Parathyroid adenoma (tissue), 2 donors: ENCODE measurements at regions not wholly inside any gene's neighbourhood (a gene's known extent, or its start where the extent isn't known, plus 50 kb on each side); places are given as distances from the start of the nearest gene placed in this dataset.

ENCODE experiments used
- H2AFZ ChIP-seq: fragments of 300-600 bp; sonication (generic); one replicate; pipeline ENCODE4 v1.7.0; 2017; ENCODE audit warnings: antibody characterized with exemption, mild to moderate bottlenecking
- H3K27ac ChIP-seq: fragments of 300-600 bp; sonication (generic); one replicate; pipeline ENCODE4 v1.7.0; 2017
- H3K27me3 ChIP-seq: fragments of 300-600 bp; sonication (generic); one replicate; pipeline ENCODE4 v1.7.0; 2017; ENCODE audit warnings: low read length; ENCODE audit not compliant: control insufficient read depth, insufficient read depth
- H3K36me3 ChIP-seq: fragments of 300-600 bp; sonication (generic); one replicate; pipeline ENCODE4 v1.7.0; 2017; ENCODE audit warnings: low read length; ENCODE audit not compliant: control insufficient read depth, insufficient read depth
- H3K4me1 ChIP-seq: fragments of 300-600 bp; sonication (generic); one replicate; pipeline ENCODE4 v1.7.0; 2017; ENCODE audit warnings: control low read depth
- H3K4me2 ChIP-seq: fragments of 300-600 bp; sonication (generic); one replicate; pipeline ENCODE4 v1.7.0; 2017; ENCODE audit warnings: low read length
- H3K4me3 ChIP-seq: fragments of 300-600 bp; sonication (generic); one replicate; pipeline ENCODE4 v1.7.0; 2017; ENCODE audit warnings: low read depth, low read length
- H3K79me2 ChIP-seq: fragments of 300-600 bp; sonication (generic); one replicate; pipeline ENCODE4 v1.7.0; 2017; ENCODE audit warnings: control low read depth
- H3K9ac ChIP-seq: fragments of 300-600 bp; sonication (generic); one replicate; pipeline ENCODE4 v1.7.0; 2017; ENCODE audit warnings: mild to moderate bottlenecking
- H3K9me3 ChIP-seq: fragments of 300-600 bp; sonication (generic); one replicate; pipeline ENCODE4 v1.7.0; 2017; ENCODE audit warnings: low read length; ENCODE audit not compliant: control insufficient read depth
- TF ChIP-seq, protein P1 (sequence below): fragments of 300-600 bp; sonication (generic); IDR thresholded peaks from one replicate; pipeline ENCODE4 v1.7.0; 2017; ENCODE audit warnings: antibody characterized with exemption, mild to moderate bottlenecking
- donor health status: primary hyperparathyroidism.

GRCh38 chr9:118170032-118170955 is 466.1 kb downstream of the TLR4 start:
- no peaks in the 10 kb centered on the region for H3K79me2 ChIP-seq
- H3K4me3 ChIP-seq: no peak overlapping the region
- no peak overlapping the region for H3K4me2 ChIP-seq
- no peaks in the 10 kb centered on the region for H3K36me3 ChIP-seq
- H3K9me3 ChIP-seq: no peaks in the 10 kb centered on the region
- no peak overlapping the region for H3K27ac ChIP-seq
- no peak overlapping the region for H2AFZ ChIP-seq
- TF ChIP-seq, protein P1, sequence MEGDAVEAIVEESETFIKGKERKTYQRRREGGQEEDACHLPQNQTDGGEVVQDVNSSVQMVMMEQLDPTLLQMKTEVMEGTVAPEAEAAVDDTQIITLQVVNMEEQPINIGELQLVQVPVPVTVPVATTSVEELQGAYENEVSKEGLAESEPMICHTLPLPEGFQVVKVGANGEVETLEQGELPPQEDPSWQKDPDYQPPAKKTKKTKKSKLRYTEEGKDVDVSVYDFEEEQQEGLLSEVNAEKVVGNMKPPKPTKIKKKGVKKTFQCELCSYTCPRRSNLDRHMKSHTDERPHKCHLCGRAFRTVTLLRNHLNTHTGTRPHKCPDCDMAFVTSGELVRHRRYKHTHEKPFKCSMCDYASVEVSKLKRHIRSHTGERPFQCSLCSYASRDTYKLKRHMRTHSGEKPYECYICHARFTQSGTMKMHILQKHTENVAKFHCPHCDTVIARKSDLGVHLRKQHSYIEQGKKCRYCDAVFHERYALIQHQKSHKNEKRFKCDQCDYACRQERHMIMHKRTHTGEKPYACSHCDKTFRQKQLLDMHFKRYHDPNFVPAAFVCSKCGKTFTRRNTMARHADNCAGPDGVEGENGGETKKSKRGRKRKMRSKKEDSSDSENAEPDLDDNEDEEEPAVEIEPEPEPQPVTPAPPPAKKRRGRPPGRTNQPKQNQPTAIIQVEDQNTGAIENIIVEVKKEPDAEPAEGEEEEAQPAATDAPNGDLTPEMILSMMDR: no peak
- no peak overlapping the region for H3K9ac ChIP-seq
- no peaks in the 10 kb centered on the region for H3K4me1 ChIP-seq
- H3K27me3 ChIP-seq: no peaks in the 10 kb centered on the region

DNA sequence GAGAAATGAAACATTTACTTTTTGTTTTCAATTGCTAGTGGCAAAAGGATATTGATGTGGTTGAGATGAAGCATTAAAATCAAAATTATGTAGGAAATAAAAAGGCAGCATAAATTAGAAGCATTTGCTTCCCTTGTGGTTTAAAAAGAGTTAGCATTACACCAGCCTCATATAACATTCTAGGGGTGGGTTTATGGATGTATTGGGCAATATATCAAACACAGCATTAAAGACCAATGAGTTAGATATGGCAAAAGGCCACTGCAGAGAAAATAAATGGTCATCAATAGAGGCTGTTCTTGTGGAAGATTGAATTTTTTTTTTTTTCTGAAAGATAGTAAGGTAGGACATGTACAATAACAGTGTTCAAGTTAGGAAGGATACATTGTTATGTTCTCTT is 473.0 kb downstream of the TLR4 start:
- no peaks in the 10 kb centered on the region for H3K36me3 ChIP-seq
- TF ChIP-seq, protein P1: no peak
- H3K27me3 ChIP-seq: no peaks in the 10 kb centered on the region
- no peak overlapping the region for H3K27ac ChIP-seq
- no peaks in the 10 kb centered on the region for H3K79me2 ChIP-seq
- H3K9ac ChIP-seq: no peak overlapping the region
- H3K4me3 ChIP-seq: no peak overlapping the region
- H3K9me3 ChIP-seq: no peaks in the 10 kb centered on the region
- no peak overlapping the region for H2AFZ ChIP-seq
- no peak overlapping the region for H3K4me2 ChIP-seq
- H3K4me1 ChIP-seq: no peaks in the 10 kb centered on the region

- Histone ChIP-seq H3K4me2 (no peak overlapping the region), H3K9me3 (no peaks in the 10 kb centered on the region), H3K27ac (no peak overlapping the region), H3K36me3 (no peaks in the 10 kb centered on the region), H3K27me3 (no peaks in the 10 kb centered on the region), H3K9ac (no peak overlapping the region), H2AFZ (no peak overlapping the region), H3K4me3 (no peak overlapping the region), H3K79me2 (no peaks in the 10 kb centered on the region), H3K4me1 (no peaks in the 10 kb centered on the region)
- TF ChIP-seq, protein P1: no peak
Observed at GRCh38 chr9:118183576-118183975, 479.4 kb downstream of the TLR4 start.

- H3K27ac ChIP-seq: no peak overlapping the region
- H3K9ac ChIP-seq: no peak overlapping the region
- TF ChIP-seq, protein P1: no peak
- no peaks in the 10 kb centered on the region for H3K79me2 ChIP-seq
- H3K9me3 ChIP-seq: no peaks in the 10 kb centered on the region
- no peaks in the 10 kb centered on the region for H3K36me3 ChIP-seq
- H3K27me3 ChIP-seq: no peaks in the 10 kb centered on the region
- no peaks in the 10 kb centered on the region for H3K4me1 ChIP-seq
- H3K4me2 ChIP-seq: no peak overlapping the region
- no peak overlapping the region for H3K4me3 ChIP-seq
- H2AFZ ChIP-seq: no peak overlapping the region
Observed at GRCh38 chr9:118187408-118187807, 483.2 kb downstream of the TLR4 start.

- H3K9ac ChIP-seq: no peak overlapping the region
- H3K79me2 ChIP-seq: no peaks in the 10 kb centered on the region
- no peaks in the 10 kb centered on the region for H3K36me3 ChIP-seq
- no peaks in the 10 kb centered on the region for H3K4me1 ChIP-seq
- TF ChIP-seq, protein P1: no peak
- no peak overlapping the region for H3K27ac ChIP-seq
- no peak overlapping the region for H3K4me3 ChIP-seq
- no peak overlapping the region for H2AFZ ChIP-seq
- no peaks in the 10 kb centered on the region for H3K9me3 ChIP-seq
- no peak overlapping the region for H3K4me2 ChIP-seq
- H3K27me3 ChIP-seq: no peaks in the 10 kb centered on the region
Observed at GRCh38 chr9:118189615-118190014, 485.4 kb downstream of the TLR4 start.
